ENCODE measurements at regions not wholly inside any gene's neighbourhood (a gene's known extent, or its start where the extent isn't known, plus 50 kb on each side); places are given as distances from the start of the nearest gene placed in this dataset.

GRCh38 chr12:111221062-111222026, 147.6 kb downstream of the PHETA1 start:
- no peak for DNase-seq

- no peak for DNase-seq
Observed at GRCh38 chr12:111220363-111220762, 148.5 kb downstream of the PHETA1 start.

DNA sequence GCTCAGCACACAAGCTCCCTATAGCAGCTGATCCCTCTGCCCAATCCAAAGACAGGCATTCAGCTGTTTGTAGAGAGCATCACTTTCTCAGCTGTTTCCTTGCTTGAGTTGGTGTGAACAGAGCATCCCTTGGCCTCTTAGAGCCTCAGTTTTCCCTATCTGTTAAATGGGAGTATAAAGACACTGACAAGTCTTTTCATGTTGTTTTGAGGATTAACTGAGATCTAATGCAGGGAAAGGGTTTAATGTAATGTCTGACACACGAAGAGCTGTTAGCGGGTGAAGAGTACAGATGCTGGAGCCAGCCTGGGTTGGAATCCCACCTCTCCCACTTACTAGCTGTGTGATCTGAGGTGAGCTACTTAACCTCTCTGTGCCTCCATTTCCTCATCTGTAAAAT, 149.5 kb downstream of the PHETA1 start:
- DNase-seq, result no peak

DNA sequence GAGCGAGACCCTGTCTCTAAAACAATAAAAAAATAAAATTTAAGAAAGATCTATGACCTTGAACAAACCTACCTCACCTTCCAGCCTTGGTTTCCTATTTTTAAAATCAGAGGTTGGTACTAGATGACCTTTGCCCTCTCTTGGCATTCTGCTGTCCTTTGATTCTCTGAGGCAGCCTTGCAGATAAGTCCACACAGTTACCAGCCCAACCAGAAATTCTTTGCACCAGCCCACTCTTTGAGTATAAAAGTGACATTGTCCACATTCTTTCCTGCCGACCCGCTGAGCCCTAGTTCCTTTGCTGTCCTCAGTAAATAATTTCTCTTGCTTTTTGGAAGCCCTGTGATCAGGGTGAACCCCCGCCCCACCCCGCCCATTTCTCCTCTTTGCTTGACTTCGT, 150.4 kb downstream of the PHETA1 start:
- DNase-seq, result no peak

- no peak for DNase-seq
Observed at GRCh38 chr12:111216387-111217159, 152.3 kb downstream of the PHETA1 start.

DNA sequence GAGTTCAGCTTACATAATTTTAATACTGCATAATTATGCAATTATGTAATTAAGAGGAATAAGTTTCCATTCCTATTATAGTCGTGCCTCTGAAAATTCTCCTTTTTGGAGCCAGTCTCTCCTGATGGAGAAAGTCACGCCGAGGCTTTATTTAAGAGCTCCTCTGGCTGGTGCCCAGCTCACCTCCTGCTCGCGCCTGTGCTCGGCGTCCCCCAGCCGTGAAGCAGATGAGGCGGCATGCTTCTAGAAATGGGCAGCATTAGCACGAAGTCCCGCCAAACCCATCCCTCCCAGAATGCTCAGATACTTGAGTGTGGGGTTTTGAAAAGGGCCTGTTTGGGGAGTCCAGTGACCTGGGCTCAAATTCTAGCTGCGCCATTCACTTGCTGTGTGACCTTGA, 153.0 kb downstream of the PHETA1 start:
- DNase-seq, result no peak

DNA sequence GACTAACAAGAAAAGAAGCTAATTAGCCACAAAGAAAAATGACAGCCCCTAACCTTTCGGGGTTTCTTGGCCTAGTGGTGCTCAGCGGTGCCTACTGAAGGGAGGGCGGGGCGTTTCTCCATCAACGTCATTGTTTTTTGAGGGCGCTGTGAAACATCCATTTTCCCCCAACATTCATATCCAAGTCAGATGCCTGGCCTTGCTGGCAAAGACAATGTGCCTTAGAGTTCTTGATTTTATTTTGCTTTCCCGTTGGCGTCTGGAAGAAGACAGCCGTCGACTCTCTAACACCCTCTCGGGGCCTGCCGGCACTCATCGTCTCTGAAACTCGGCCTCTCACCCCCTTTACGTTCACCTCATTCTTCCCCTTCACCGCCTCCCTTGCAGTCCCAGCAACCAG, 154.5 kb downstream of the PHETA1 start:
- DNase-seq, result no peak

GRCh38 chr12:111213561-111213960, 155.3 kb downstream of the PHETA1 start:
- no peak for DNase-seq

DNA sequence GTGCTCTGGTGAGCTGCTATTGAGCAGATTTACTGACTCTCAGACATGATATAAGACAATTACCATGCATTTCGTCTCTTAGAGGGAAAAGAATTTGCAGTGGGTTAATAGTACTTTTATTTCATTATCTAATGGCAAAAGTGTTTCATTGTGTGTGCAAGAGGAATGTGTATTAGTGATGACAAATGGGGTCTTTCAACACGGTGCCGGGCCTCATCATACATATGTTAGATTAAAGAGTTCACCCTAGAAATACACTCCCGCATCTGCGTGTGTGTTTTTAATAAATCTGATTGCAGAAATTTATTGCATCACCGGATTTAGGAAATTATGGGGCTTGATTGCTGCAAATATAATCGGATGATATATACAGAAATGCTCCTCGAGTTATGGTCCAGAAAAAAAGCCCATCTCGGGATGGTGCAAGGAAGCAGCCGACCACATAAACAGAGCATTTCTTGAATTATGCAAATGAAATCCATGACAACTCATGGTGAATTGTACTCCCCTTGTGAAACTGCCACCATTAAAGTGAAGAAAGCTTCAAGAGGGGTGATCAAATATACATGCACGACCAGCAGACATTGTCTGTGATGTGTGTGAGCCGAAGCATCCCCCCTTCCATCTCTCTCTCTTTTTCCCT, 156.0 kb downstream of the PHETA1 start:
- DNase-seq, result no peak

GRCh38 chr12:111211910-111212757, 156.8 kb downstream of the PHETA1 start:
- no peak for DNase-seq

GRCh38 chr12:111209811-111210210, 159.1 kb downstream of the PHETA1 start:
- DNase-seq, result no peak

DNA sequence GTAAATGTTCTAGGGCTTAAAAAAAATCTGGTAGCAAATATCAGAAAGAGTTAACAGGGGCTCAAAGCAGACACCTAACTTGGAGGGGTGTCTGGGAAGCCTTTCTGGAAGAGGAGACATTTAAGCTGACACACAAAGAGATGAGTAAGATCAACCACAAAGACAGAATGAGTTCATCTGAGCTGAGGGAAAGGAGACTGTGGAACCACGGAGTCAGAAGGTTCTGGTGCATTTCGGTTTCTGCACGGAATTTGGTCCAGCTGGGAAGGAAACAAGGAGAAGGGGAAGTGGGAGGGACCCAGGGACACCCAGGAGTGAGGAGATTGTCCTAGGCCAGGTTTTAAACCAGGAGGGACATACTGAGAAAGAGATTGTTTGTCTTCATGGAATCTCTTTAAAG, 161.1 kb downstream of the PHETA1 start:
- no peak for DNase-seq

DNA sequence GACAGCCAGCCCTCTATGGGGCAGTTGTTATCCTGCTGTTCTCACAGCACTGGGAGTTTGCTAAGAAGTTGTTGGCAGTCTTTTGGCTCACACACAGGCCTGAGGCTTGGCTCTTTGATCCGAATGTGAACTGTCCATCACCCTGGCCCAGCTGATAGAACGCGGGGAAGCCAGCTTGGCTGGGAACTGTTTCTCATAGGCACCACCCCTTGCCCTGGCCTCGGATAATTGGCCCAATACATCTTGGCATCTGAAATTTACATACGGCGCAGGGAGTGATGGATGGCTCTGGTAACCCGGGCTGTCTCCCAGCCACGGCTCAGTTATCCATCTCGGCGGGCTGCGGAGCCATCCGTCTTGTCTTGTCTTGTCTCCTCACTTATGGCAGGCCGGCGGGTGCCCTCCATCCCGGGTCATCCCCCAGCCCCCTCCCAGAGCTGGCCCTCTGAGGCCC, 164.1 kb downstream of the PHETA1 start:
- no peak for DNase-seq

- no peak for DNase-seq
Observed at GRCh38 chr12:111203969-111204368, 164.9 kb downstream of the PHETA1 start.

GRCh38 chr12:111203446-111203845, 165.4 kb downstream of the PHETA1 start:
- no peak for DNase-seq

GRCh38 chr12:111202237-111202915, 166.5 kb downstream of the PHETA1 start:
- no peak for DNase-seq

DNA sequence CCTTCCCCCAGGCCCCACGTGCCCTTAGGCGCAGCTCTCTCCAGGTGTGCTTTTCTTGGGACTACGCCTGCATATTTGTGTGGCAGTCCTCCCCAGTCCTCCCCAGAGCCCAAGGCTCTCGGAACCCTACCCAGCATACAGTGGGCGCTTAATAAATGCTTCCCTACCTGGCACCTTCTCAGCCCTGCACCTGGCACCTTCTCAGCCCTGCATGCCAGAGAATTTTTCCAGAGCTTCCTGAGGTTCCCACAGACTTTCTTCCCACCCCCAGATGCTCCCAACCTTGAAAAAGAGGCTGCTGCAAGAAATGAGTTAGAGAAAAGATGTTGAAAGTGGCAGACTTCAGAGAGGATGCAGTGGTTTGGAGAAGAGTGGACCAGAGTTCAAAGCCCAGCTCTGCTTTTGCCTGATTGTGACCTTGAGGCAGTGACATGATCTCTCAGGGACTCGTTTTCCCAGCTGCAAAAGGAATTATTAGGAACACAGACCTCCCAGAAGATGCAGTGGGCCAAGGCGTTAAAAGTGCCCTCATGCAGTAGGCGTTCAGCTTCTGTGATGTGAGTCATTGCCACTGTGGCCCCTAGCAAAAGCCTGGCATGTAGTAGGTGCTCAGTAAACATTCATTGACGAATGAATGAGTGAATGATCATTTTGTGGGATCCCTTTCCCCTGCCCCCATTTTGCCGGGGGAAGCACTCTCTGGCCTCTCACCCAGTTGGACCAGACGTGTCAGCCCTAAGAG, 167.2 kb downstream of the PHETA1 start:
- DNase-seq, result no peak

DNA sequence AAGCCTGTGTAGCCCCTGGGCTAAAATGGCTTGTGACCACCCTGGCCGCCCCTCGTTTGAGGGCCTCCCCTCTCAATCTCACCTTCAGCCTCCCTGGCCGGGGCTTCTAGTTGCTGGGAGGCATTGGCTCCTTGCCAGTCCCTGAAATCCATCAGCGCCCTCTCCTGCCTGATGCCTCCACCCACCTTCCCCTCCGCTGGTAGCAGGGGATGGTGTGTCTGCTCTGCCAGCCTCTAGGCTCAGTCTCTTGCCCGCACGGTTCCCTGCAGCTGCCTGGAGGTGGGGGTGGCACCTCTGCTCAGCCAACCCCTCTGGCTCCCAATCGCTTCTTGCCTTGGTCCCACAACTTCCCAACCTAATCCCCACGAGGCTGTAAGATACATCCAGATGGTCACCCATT, 167.9 kb downstream of the PHETA1 start:
- DNase-seq, result no peak

GRCh38 chr12:111197376-111197944, 171.4 kb downstream of the PHETA1 start:
- DNase-seq, result no peak

GRCh38 chr12:111196532-111196931, 172.4 kb downstream of the PHETA1 start:
- DNase-seq, result no peak

GRCh38 chr12:111195316-111195715, 173.6 kb downstream of the PHETA1 start:
- no peak for DNase-seq

All from CD4-positive, alpha-beta T cell treated with Interleukin-12 subunit alpha and Interleukin-12 subunit beta, for 1 hour (primary cell).